ENCODE measurements at regions not wholly inside any gene's neighbourhood (a gene's known extent, or its start where the extent isn't known, plus 50 kb on each side); places are given as distances from the start of the nearest gene placed in this dataset.

DNA sequence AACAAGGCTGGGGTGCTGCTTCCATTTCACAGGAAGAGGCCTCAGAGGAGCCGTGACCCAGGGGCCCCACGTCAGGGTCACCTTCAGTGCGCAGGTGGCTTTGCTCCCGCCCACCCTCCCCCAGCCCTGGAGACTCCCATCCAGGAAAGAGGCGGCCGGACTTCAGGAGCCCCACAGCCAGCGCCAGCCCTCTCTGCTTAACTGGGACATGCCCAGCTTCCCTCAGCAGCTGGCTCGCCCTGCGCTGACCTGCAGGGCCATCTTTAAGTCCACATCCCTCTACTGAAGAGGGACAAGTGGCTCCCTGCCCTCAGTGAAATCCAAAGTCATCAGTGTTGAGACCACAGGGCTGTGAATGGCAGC is 141.9 kb upstream of the PPP2R2D start:
- peak in 1 of 3 donors; percentile 10 for DNase-seq
- H3K9me3 ChIP-seq: no peaks in the 10 kb centered on the region
- H3K4me3 ChIP-seq: no peak overlapping the region
- H3K36me3 ChIP-seq: no peaks in the 10 kb centered on the region
- no peak overlapping the region for H3K27ac ChIP-seq
- no peaks in the 10 kb centered on the region for H3K27me3 ChIP-seq
- H3K4me1 ChIP-seq: no peaks in the 10 kb centered on the region
- TF ChIP-seq POLR2A (IDR thresholded peaks at IDR 0.05): no peak
- TF ChIP-seq, protein P1, sequence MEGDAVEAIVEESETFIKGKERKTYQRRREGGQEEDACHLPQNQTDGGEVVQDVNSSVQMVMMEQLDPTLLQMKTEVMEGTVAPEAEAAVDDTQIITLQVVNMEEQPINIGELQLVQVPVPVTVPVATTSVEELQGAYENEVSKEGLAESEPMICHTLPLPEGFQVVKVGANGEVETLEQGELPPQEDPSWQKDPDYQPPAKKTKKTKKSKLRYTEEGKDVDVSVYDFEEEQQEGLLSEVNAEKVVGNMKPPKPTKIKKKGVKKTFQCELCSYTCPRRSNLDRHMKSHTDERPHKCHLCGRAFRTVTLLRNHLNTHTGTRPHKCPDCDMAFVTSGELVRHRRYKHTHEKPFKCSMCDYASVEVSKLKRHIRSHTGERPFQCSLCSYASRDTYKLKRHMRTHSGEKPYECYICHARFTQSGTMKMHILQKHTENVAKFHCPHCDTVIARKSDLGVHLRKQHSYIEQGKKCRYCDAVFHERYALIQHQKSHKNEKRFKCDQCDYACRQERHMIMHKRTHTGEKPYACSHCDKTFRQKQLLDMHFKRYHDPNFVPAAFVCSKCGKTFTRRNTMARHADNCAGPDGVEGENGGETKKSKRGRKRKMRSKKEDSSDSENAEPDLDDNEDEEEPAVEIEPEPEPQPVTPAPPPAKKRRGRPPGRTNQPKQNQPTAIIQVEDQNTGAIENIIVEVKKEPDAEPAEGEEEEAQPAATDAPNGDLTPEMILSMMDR (IDR thresholded peaks at IDR 0.05): no peak

- H3K36me3 ChIP-seq: no peaks in the 10 kb centered on the region
- H3K27me3 ChIP-seq: no peaks in the 10 kb centered on the region
- H3K4me1 ChIP-seq: no peaks in the 10 kb centered on the region
- no peak overlapping the region for H3K27ac ChIP-seq
- H3K4me3 ChIP-seq: no peak overlapping the region
- DNase-seq: peak in 1 of 3 donors; percentile 18
- H3K9me3 ChIP-seq: no peaks in the 10 kb centered on the region
- no peak for TF ChIP-seq POLR2A (IDR thresholded peaks at IDR 0.05)
- TF ChIP-seq, protein P1 (IDR thresholded peaks at IDR 0.05): no peak
Measured at GRCh38 chr10:131759347-131759746, 141.5 kb upstream of the PPP2R2D start.

DNA sequence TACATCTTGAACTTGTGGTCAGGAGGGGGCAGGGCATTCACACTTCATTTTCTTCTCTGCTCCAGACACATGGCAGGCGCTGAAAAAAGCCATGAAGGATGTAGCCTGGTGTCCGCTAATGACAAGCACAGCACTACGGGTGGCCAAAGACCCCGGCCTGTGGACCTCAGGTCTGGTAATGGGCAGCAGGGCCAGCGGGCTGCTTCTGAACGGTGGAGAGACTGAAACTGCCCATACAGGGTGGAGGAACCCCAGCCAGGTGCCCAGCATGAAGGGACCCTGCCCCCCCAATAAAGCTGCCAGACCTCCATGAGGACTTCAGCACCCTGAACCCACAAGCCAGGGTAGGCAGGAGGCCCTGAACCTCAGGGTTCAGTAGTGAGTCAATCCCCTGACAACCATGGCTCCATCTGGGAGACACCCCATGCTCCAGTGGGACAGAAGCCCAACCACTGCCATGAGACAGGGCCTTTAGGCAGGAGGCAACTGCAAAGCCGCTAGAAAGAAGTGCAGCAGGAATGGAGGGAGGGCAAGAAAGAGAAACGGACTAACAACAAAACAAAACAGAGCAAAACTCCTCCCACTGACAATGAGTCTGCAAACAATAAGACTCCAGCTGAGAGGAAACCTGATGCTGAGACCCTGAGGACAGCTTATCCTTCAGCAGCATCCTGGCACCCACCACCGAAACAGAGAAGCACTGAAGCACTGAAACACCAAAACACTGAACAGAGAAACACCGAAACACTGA is 140.2 kb upstream of the PPP2R2D start:
- no peak for TF ChIP-seq POLR2A (IDR thresholded peaks at IDR 0.05)
- TF ChIP-seq, protein P1 (IDR thresholded peaks at IDR 0.05): no peak
- H3K4me3 ChIP-seq: no peak overlapping the region

DNA sequence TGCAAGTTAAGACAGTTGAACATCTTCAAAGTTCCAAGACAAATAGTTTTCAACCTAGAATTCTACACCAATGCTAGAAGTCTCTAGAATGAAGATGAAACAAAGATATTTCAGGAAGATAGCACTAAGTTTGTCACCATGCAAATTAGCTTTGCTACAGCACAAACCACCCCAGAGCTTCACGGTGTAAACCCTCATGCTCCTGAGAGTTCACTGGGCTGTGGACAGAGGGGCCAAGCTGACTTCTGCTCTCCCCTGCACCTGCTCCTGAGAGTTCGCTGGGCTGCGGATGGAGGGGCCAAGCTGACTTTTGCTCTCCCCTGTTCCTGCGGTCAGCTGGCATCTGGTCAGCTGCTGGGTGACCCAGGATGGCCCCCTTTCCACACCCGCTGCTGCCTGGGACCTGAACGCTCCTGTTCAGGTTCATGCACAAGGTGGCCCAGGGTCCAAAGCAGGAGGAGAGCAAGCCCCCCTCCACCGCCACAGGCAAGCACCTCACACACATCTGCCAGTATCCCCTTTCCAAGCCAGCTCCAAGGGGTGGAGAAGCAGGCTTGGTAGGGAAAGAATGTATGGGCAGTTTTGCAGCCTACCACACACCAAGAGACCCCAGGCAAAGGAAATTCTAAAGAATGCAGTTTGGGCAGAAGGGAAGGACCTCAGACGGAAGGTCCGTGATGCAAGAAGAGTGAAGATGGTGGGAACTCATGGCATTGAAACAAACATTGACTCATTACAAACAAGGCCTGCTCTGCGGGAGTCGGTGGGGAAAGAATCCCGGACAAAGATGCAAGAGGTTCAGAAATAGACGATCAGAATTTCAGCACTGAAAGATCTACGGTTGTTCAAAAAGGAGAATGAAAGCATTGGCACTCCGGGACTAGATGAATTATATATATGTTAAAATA is 137.8 kb upstream of the PPP2R2D start:
- H3K9me3 ChIP-seq: no peaks in the 10 kb centered on the region
- no peak overlapping the region for H3K27ac ChIP-seq
- H3K4me3 ChIP-seq: no peak overlapping the region
- H3K4me1 ChIP-seq: no peaks in the 10 kb centered on the region
- DNase-seq: peak in 1 of 3 donors; percentile 15
- no peaks in the 10 kb centered on the region for H3K27me3 ChIP-seq
- no peak for TF ChIP-seq POLR2A (IDR thresholded peaks at IDR 0.05)
- TF ChIP-seq, protein P1 (IDR thresholded peaks at IDR 0.05): no peak
- no peaks in the 10 kb centered on the region for H3K36me3 ChIP-seq

More for the DNA sequence above, 140.2 kb upstream of the PPP2R2D start:
- Histone ChIP-seq H3K4me1 (no peaks in the 10 kb centered on the region), H3K27ac (no peak overlapping the region), H3K9me3 (no peaks in the 10 kb centered on the region), H3K27me3 (no peaks in the 10 kb centered on the region), H3K36me3 (no peaks in the 10 kb centered on the region)
- DNase-seq: no peak

DNA sequence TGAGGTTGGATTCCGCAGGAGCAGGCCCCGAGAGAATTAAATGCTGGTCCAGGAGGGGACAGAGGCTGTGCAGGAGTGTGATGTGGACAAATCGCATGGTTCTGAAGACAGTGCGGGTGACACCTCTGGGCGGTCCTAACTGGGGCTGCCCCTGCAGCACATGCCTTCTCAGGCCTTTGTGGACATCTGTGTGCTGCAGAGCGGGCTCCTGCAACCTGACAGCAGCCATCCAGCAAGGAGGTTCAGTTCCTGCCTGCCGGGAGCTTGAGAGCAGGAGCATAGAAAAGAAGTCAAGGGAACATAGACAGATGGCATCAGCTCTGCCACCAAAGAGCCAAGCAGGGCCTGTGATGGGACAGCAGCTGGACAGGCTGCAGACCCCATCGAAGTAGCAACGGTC is 135.9 kb upstream of the PPP2R2D start:
- Histone ChIP-seq H3K9me3 (no peaks in the 10 kb centered on the region), H3K27ac (no peak overlapping the region), H3K4me3 (no peak overlapping the region), H3K4me1 (no peaks in the 10 kb centered on the region), H3K27me3 (no peaks in the 10 kb centered on the region), H3K36me3 (no peaks in the 10 kb centered on the region)
- peak in 1 of 3 donors; percentile 15 for DNase-seq
- no peak for TF ChIP-seq POLR2A (IDR thresholded peaks at IDR 0.05)
- TF ChIP-seq, protein P1 (IDR thresholded peaks at IDR 0.05): no peak

All from Peyer's patch (tissue), 4 donors.